GM12878 (cell line): ENCODE measurements at regions not wholly inside any gene's neighbourhood (a gene's known extent, or its start where the extent isn't known, plus 50 kb on each side); places are given as distances from the start of the nearest gene placed in this dataset.

Experiments used
- CBFB ChIP-seq: IDR thresholded peaks from 2 replicates; pipeline ENCODE4 v1.6.1; 2016; ENCODE audit warnings: antibody characterized with exemption, low read depth
- CEBPZ ChIP-seq: fragments of 150-350 bp; IDR thresholded peaks from 2 replicates; pipeline ENCODE4 v1.6.1; 2016; ENCODE audit warnings: low read depth, low read length
- EP300 ChIP-seq, 2 experiments: fragments of 150-350 bp in 1 of 2; IDR thresholded peaks; 2 replicates each; pipeline ENCODE4 v1.6.1; 2011 to 2012; ENCODE audit warnings: low read depth in 2 of 2, low read length in 2 of 2, borderline replicate concordance in 1 of 2, improper control_type of control experiment in 1 of 2, inconsistent platforms in 1 of 2; ENCODE audit not compliant: control insufficient read depth in 1 of 2
- FOXM1 ChIP-seq: IDR thresholded peaks from 2 replicates; pipeline ENCODE4 v1.6.1; 2012; ENCODE audit warnings: low read depth, mild to moderate bottlenecking, inconsistent platforms, low read length, moderate library complexity
- IKZF1 ChIP-seq: fragments of 450-650 bp; conservative IDR thresholded peaks from 2 replicates; pipeline ENCODE4 v1.6.1; 2017; ENCODE audit warnings: antibody characterized with exemption, mild to moderate bottlenecking
- IKZF2 ChIP-seq, 2 experiments: fragments of 450-650 bp; IDR thresholded peaks; 2 replicates each; pipeline ENCODE4 v1.6.1; 2017; ENCODE audit warnings: mild to moderate bottlenecking in 2 of 2, moderate library complexity in 2 of 2
- IRF5 ChIP-seq: fragments of 450-650 bp; IDR thresholded peaks from 2 replicates; pipeline ENCODE4 v1.6.1; 2017; ENCODE audit warnings: borderline replicate concordance
- MEF2A ChIP-seq: IDR thresholded peaks from 2 replicates; pipeline ENCODE4 v1.6.1; 2011; ENCODE audit warnings: low read depth, mild to moderate bottlenecking, low read length, moderate library complexity; ENCODE audit not compliant: insufficient read depth
- NFIC ChIP-seq: IDR thresholded peaks from 2 replicates; pipeline ENCODE4 v1.6.1; 2012; ENCODE audit warnings: low read depth, mild to moderate bottlenecking, inconsistent platforms, low read length, moderate library complexity
- NKRF ChIP-seq: fragments of 450-650 bp; conservative IDR thresholded peaks from 2 replicates; pipeline ENCODE4 v1.6.1; 2017; ENCODE audit warnings: mild to moderate bottlenecking, moderate library complexity
- PAX5 ChIP-seq: IDR thresholded peaks from 2 replicates; pipeline ENCODE4 v1.6.1; 2011; ENCODE audit warnings: low read depth, low read length, borderline replicate concordance
- PBX3 ChIP-seq: IDR thresholded peaks from 2 replicates; pipeline ENCODE4 v1.6.1; 2011; ENCODE audit warnings: mild to moderate bottlenecking, low read depth, low read length, moderate library complexity; ENCODE audit not compliant: insufficient replicate concordance
- RCOR1 ChIP-seq: conservative IDR thresholded peaks from 2 replicates; pipeline ENCODE4 v1.6.1; 2012; ENCODE audit warnings: low read depth, low read length, improper control_type of control experiment
- RUNX3 ChIP-seq: IDR thresholded peaks from 2 replicates; pipeline ENCODE4 v1.6.1; 2012; ENCODE audit warnings: low read length, inconsistent platforms
- SPI1 ChIP-seq: IDR thresholded peaks from 2 replicates; pipeline ENCODE4 v1.6.1; 2011; ENCODE audit warnings: low read depth, mild to moderate bottlenecking, low read length, moderate library complexity, borderline replicate concordance; ENCODE audit not compliant: insufficient read depth
- SUPT20H ChIP-seq: IDR thresholded peaks from 2 replicates; pipeline ENCODE4 v1.6.1; 2011; ENCODE audit warnings: low read depth, mild to moderate bottlenecking, low read length, moderate library complexity, borderline replicate concordance; ENCODE audit not compliant: control insufficient read depth
- ZNF24 ChIP-seq: fragments of 450-650 bp; IDR thresholded peaks from 2 replicates; pipeline ENCODE4 v1.6.1; 2017; ENCODE audit warnings: antibody characterized with exemption, mild to moderate bottlenecking

- no peak for TF ChIP-seq NKRF
- TF ChIP-seq RUNX3, result peak; percentile 64
- no peak for TF ChIP-seq ZNF24
- no peak for TF ChIP-seq RCOR1
- TF ChIP-seq FOXM1, result no peak
- TF ChIP-seq PBX3, result no peak
- TF ChIP-seq SPI1, result peak; percentile 90
- 0 out of 2 replicates have a peak, but pooled peaks have one; percentile 12 for TF ChIP-seq PAX5
- no peak for TF ChIP-seq IRF5
- TF ChIP-seq NFIC, result 0 out of 2 replicates have a peak, but pooled peaks have one; percentile 26
- TF ChIP-seq CEBPZ, result no peak
- peak; percentile 90 for TF ChIP-seq IKZF1
- TF ChIP-seq CBFB, result no peak
- peak; percentile 84 to 88 for TF ChIP-seq IKZF2 (IDR thresholded peaks at IDR 0.05)
- peak; percentile 10 to 24; a peak in 1 of 4 replicates for TF ChIP-seq EP300 (IDR thresholded peaks at IDR 0.05; ENCODE audit: borderline replicate concordance in 1 of 2, control insufficient read depth in 1 of 2, low read depth in 2 of 2, low read length in 2 of 2)
- no peak for TF ChIP-seq MEF2A
- TF ChIP-seq SUPT20H, result no peak
Observed at GRCh38 chr2:8472545-8473323, 209.1 kb upstream of the ID2 start (continued).
